A549 (cell line): ENCODE measurements at regions not wholly inside any gene's neighbourhood (a gene's known extent, or its start where the extent isn't known, plus 50 kb on each side); places are given as distances from the start of the nearest gene placed in this dataset.

Experiments used
- CTCF ChIP-seq: fragments of >200 bp; sonication (Bioruptor Twin); formaldehyde crosslinking; IDR thresholded peaks from 3 replicates; pipeline ENCODE4 v1.5.1; 2016
- KDM5A ChIP-seq: fragments of 200-600 bp; sonication (generic); IDR thresholded peaks from 2 replicates; pipeline ENCODE4 v1.6.1; 2016; ENCODE audit warnings: antibody characterized with exemption, mild to moderate bottlenecking

DNA sequence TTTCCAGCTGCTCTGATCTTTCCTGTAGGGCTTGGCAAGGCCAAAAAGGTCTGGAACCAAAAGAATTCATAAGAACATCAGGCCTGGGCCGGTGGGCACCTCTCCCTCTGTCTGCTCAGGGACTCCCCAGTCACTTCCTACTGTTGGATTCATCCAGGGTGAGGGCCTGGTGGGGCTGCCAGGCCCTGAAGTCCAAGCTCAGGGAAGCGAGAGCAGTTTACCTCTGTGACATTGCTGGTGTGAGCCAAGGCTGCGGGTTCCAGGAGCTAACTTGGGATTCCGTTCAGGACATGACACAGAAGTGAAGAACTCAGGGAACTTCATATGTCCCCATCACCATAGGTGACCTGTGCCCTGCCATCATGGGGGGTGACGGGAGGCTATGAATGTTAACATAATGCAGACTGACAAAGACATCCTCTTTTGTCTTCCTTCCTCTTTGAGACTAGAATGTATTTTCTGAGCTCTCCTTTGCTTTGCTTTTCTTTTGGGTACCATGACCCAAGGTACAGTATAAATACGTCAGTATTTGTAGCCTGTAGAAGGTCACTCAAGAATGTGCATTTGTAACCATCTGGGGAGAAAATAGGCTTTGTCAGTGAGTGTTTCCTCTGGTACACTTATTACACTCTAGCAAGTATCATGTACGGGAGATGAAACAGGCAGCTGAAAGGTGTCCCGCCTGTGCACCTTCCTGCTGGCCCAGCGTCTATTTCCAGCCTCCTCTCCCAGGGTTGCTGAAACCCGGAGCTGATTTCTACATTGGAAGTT lies 130.5 kb upstream of the SLC1A4 start:
- TF ChIP-seq CTCF (no peak), KDM5A (no peak)
